Thoracic aorta (tissue), 2 donors: ENCODE measurements at regions not wholly inside any gene's neighbourhood (a gene's known extent, or its start where the extent isn't known, plus 50 kb on each side); places are given as distances from the start of the nearest gene placed in this dataset.

ENCODE experiments used
- ATAC-seq: fragments of 150-250 bp; one replicate; pipeline ENCODE4 v1.8.0; 2017; ENCODE audit warnings: low read depth; ENCODE audit not compliant: insufficient number of reproducible peaks, low FRiP score
- DNase-seq: peaks from one replicate; pipeline ENCODE4 v3.0.0-alpha.2; 2020; ENCODE audit warnings: low spot score
- H3K27ac ChIP-seq, 2 donors: fragments of 200-600 bp; sonication (generic); 1 replicate in 1 of 2; 2 replicates in 1 of 2; pipeline ENCODE4 v1.5.1; 2016; ENCODE audit warnings: mild to moderate bottlenecking in 2 of 2, moderate library complexity in 2 of 2
- H3K27me3 ChIP-seq: fragments of 200-600 bp; sonication (generic); replicated peaks from 2 replicates; pipeline ENCODE4 v1.6.0; 2016; ENCODE audit warnings: mild to moderate bottlenecking; ENCODE audit not compliant: insufficient read depth
- H3K36me3 ChIP-seq: fragments of 200-600 bp; sonication (generic); one replicate; pipeline ENCODE4 v1.5.1; 2016
- H3K4me1 ChIP-seq, 2 donors: fragments of 200-600 bp; sonication (generic); 1 replicate in 1 of 2; 2 replicates in 1 of 2; pipeline versions ENCODE4 v1.5.1 to v1.6.0; 2016; ENCODE audit warnings: low read depth in 2 of 2, mild to moderate bottlenecking in 1 of 2; ENCODE audit not compliant: control insufficient read depth in 1 of 2
- H3K4me3 ChIP-seq: fragments of 200-600 bp; sonication (generic); 2 replicates; pipeline ENCODE4 v1.5.1; 2016; ENCODE audit warnings: mild to moderate bottlenecking
- H3K9me3 ChIP-seq: fragments of 200-600 bp; sonication (generic); 2 replicates; pipeline ENCODE4 v1.5.1; 2016
- CTCF ChIP-seq: fragments of 200-600 bp; sonication (generic); IDR thresholded peaks from one replicate; pipeline ENCODE4 v1.5.1; 2019; ENCODE audit warnings: antibody characterized with exemption

GRCh38 chr2:64819774-64820688, 166.3 kb upstream of the SERTAD2 start:
- H3K36me3 ChIP-seq, result no peaks in the 10 kb centered on the region
- no peaks in the 10 kb centered on the region for H3K9me3 ChIP-seq
- ATAC-seq (no peak), DNase-seq (no peak)
- H3K4me3 ChIP-seq, result no peak overlapping the region
- H3K27ac ChIP-seq, result no peak overlapping the region
- no peaks in the 10 kb centered on the region for H3K4me1 ChIP-seq
- no peak for TF ChIP-seq CTCF
- H3K27me3 ChIP-seq, result no peaks in the 10 kb centered on the region

- Histone ChIP-seq H3K27ac (no peak overlapping the region), H3K9me3 (no peaks in the 10 kb centered on the region), H3K4me1 (no peaks in the 10 kb centered on the region), H3K36me3 (no peaks in the 10 kb centered on the region), H3K27me3 (no peaks in the 10 kb centered on the region), H3K4me3 (no peak overlapping the region)
- DNase-seq (no peak), ATAC-seq (no peak)
- no peak for TF ChIP-seq CTCF
These were observed 167.2 kb upstream of the SERTAD2 start for GRCh38 chr2:64820901-64821300.

GRCh38 chr2:64823794-64824193, 165.4 kb upstream of the SLC1A4 start:
- Histone ChIP-seq H3K27ac (no peak overlapping the region), H3K36me3 (no peaks in the 10 kb centered on the region), H3K27me3 (no peaks in the 10 kb centered on the region), H3K4me3 (no peak overlapping the region), H3K4me1 (no peaks in the 10 kb centered on the region), H3K9me3 (no peaks in the 10 kb centered on the region)
- DNase-seq, result no peak
- TF ChIP-seq CTCF, result no peak
- no peak for ATAC-seq

- no peaks in the 10 kb centered on the region for H3K4me1 ChIP-seq
- no peak for ATAC-seq
- H3K27ac ChIP-seq, result no peak overlapping the region
- DNase-seq, result no peak
- no peaks in the 10 kb centered on the region for H3K36me3 ChIP-seq
- no peaks in the 10 kb centered on the region for H3K9me3 ChIP-seq
- no peak overlapping the region for H3K4me3 ChIP-seq
- no peak for TF ChIP-seq CTCF
- no peaks in the 10 kb centered on the region for H3K27me3 ChIP-seq
These were observed 163.2 kb upstream of the SLC1A4 start for GRCh38 chr2:64825831-64826491.

- Histone ChIP-seq H3K9me3 (no peaks in the 10 kb centered on the region), H3K4me3 (no peak overlapping the region), H3K27me3 (no peaks in the 10 kb centered on the region), H3K4me1 (peaks cover 0 to 5% of the 10 kb centered on the region in 2 donors), H3K27ac (no peak overlapping the region), H3K36me3 (no peaks in the 10 kb centered on the region)
- ATAC-seq (no peak), DNase-seq (no peak)
- no peak for TF ChIP-seq CTCF
These were observed 162.5 kb upstream of the SLC1A4 start for GRCh38 chr2:64826703-64827102.
